Glutamatergic neuron (in vitro differentiated cells): ENCODE measurements at regions not wholly inside any gene's neighbourhood (a gene's known extent, or its start where the extent isn't known, plus 50 kb on each side); places are given as distances from the start of the nearest gene placed in this dataset.

Experiments used
- DNase-seq: peaks from one replicate; pipeline ENCODE4 v3.0.0; 2022
- H3K27ac Mint-ChIP-seq: one replicate; pipeline ENCODE4 v1.8.0; 2020; ENCODE audit warnings: mild to moderate bottlenecking, mixed read lengths, inconsistent platforms; ENCODE audit not compliant: unreplicated experiment
- H3K27me3 Mint-ChIP-seq: one replicate; pipeline ENCODE4 v1.8.0; 2020; ENCODE audit warnings: mild to moderate bottlenecking, moderate library complexity, mixed read lengths, inconsistent platforms; ENCODE audit not compliant: unreplicated experiment
- H3K36me3 Mint-ChIP-seq: one replicate; pipeline ENCODE4 v1.8.0; 2020; ENCODE audit warnings: mild to moderate bottlenecking, mixed read lengths, inconsistent platforms; ENCODE audit not compliant: unreplicated experiment
- H3K4me1 Mint-ChIP-seq: one replicate; pipeline ENCODE4 v1.8.0; 2020; ENCODE audit warnings: mild to moderate bottlenecking, low read depth, mixed read lengths, inconsistent platforms; ENCODE audit not compliant: unreplicated experiment
- H3K4me3 Mint-ChIP-seq: one replicate; pipeline ENCODE4 v1.8.0; 2020; ENCODE audit warnings: mild to moderate bottlenecking, mixed read lengths, inconsistent platforms; ENCODE audit not compliant: unreplicated experiment
- H3K9me3 Mint-ChIP-seq: one replicate; pipeline ENCODE4 v1.8.0; 2020; ENCODE audit warnings: mild to moderate bottlenecking, moderate library complexity, mixed read lengths, inconsistent platforms; ENCODE audit not compliant: unreplicated experiment
- TF ChIP-seq, protein P1 (sequence below): fragments of 200-600 bp; sonication (generic); IDR thresholded peaks from one replicate; pipeline ENCODE4 v1.5.0; 2021; ENCODE audit not compliant: partially characterized antibody, unreplicated experiment

DNA sequence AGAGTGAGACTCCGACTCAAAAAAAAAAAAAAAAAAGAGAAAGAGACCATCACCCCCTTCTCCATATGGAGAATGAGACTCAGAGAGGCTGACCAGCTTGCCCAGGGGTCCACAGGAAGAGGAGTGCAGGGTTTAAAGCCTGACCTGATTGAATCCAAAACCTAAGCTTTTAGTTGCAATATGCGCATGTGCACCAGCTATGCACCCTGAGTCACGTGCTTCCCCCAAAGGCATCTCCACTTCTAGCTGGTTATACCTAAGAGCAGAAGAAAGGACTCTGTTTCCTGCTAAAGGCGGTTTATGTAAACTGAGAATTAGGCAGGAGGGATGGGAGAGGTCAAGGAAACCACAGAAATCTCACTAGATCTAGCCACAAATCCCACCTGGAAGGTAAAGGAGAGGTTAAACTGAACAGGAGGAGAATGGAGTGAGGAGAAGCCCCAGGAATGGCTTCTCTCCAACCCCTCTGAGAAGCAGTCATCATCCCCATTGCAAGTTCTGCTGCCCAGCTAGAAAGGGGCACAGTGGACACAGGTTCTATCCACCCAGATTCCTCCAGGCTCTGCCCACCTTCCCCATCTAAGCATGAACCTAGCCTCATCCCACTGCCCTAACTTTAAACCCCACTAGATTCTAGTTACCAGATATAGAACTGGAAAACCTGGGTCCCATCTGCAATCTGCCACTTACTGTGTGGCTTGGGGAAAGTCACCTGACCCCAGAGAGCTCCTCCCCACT is 171.3 kb downstream of the ACTL7B start:
- no peaks in the 10 kb centered on the region for H3K4me1 Mint-ChIP-seq
- peaks cover 2% of the 10 kb centered on the region for H3K27me3 Mint-ChIP-seq
- H3K36me3 Mint-ChIP-seq, result no peaks in the 10 kb centered on the region
- no peak overlapping the region for H3K27ac Mint-ChIP-seq
- no peak for DNase-seq
- H3K9me3 Mint-ChIP-seq, result peaks cover 3% of the 10 kb centered on the region
- no peak overlapping the region for H3K4me3 Mint-ChIP-seq
- TF ChIP-seq, protein P1, sequence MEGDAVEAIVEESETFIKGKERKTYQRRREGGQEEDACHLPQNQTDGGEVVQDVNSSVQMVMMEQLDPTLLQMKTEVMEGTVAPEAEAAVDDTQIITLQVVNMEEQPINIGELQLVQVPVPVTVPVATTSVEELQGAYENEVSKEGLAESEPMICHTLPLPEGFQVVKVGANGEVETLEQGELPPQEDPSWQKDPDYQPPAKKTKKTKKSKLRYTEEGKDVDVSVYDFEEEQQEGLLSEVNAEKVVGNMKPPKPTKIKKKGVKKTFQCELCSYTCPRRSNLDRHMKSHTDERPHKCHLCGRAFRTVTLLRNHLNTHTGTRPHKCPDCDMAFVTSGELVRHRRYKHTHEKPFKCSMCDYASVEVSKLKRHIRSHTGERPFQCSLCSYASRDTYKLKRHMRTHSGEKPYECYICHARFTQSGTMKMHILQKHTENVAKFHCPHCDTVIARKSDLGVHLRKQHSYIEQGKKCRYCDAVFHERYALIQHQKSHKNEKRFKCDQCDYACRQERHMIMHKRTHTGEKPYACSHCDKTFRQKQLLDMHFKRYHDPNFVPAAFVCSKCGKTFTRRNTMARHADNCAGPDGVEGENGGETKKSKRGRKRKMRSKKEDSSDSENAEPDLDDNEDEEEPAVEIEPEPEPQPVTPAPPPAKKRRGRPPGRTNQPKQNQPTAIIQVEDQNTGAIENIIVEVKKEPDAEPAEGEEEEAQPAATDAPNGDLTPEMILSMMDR, result no peak

DNA sequence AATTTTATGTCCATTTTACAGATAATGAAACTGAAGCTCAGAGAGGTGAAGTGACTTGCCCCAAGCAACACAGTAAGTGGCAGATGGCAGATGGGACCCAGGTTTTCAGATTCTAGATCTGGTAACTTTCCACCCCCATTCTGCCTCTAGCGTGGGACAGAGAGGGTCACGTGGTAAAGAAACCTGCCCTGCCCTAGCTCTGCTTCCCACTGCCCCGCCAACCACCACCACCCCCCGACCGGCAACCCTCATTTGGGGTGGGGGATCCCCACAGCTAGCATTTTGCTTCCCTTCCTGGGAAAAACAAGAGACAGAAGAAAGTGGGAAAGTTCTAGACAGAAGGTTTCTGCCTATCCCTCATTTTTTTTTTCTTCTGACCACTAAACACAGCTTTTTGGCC is 172.5 kb downstream of the ACTL7B start:
- H3K27ac Mint-ChIP-seq, result no peak overlapping the region
- DNase-seq, result no peak
- no peak overlapping the region for H3K4me3 Mint-ChIP-seq
- no peaks in the 10 kb centered on the region for H3K4me1 Mint-ChIP-seq
- H3K27me3 Mint-ChIP-seq, result peaks cover 2% of the 10 kb centered on the region
- peaks cover 1% of the 10 kb centered on the region for H3K9me3 Mint-ChIP-seq
- TF ChIP-seq, protein P1, result no peak
- H3K36me3 Mint-ChIP-seq, result no peaks in the 10 kb centered on the region

DNA sequence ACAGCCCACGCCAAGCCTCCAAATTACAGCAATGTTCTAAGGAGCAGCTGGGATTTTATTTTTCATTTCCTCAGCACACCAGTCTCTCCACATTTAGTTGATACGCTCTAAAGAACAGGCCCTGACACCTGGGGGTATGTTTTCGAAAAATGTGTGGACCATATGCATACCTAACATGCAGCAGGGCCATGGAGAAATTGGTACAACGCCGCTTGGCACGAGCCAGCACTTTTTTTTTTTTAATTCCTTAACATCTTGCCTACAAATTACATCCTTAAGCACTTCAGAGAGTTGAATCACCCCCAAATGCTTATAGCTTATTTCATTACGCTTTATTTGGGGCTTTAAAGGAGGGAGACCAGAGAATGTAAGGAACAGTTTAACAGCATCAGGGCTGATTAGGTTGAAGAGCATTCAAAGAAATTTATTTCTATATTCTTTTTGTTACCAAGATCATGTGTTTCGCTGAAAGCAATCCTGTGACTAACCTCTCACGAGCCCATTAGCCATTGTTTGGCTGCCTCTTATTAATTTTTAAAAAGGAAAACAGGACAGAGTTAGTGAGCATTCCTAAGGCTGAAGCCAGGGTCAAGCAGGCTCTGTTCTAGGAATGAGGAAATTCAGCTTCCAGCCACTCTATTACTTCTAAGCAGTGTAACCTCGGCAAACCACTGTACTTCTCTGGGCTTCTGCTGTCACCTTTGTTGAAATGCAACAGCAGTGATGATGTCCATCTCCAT is 173.8 kb downstream of the ACTL7B start:
- H3K27me3 Mint-ChIP-seq, result peaks cover 2% of the 10 kb centered on the region
- DNase-seq, result no peak
- TF ChIP-seq, protein P1, result no peak
- H3K4me1 Mint-ChIP-seq, result no peaks in the 10 kb centered on the region
- no peak overlapping the region for H3K27ac Mint-ChIP-seq
- no peak overlapping the region for H3K4me3 Mint-ChIP-seq
- peaks cover 1% of the 10 kb centered on the region for H3K9me3 Mint-ChIP-seq
- H3K36me3 Mint-ChIP-seq, result no peaks in the 10 kb centered on the region

DNA sequence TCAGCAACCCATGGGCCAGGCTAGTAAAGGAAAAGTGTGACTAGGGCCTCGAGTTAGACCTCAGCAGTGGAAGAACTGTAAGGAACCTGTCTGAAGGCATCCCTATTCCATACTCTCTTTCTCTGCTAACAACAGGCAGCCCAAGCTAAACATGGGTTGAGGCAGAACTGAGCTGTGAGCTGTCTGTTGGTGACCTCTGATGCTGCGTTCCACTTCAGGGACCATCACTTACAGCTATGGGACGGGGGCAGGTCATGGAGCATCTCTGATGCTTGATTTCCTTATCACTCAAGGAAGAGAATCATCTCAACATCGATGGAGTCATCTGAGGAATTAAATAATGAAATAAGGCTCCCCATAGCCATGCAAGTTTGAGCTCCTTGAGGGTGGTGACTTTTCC is 174.8 kb downstream of the ACTL7B start:
- H3K4me1 Mint-ChIP-seq, result no peaks in the 10 kb centered on the region
- H3K9me3 Mint-ChIP-seq, result no peaks in the 10 kb centered on the region
- H3K27ac Mint-ChIP-seq, result no peak overlapping the region
- no peaks in the 10 kb centered on the region for H3K36me3 Mint-ChIP-seq
- TF ChIP-seq, protein P1, result no peak
- DNase-seq, result no peak
- peaks cover 2% of the 10 kb centered on the region for H3K27me3 Mint-ChIP-seq
- no peak overlapping the region for H3K4me3 Mint-ChIP-seq

DNA sequence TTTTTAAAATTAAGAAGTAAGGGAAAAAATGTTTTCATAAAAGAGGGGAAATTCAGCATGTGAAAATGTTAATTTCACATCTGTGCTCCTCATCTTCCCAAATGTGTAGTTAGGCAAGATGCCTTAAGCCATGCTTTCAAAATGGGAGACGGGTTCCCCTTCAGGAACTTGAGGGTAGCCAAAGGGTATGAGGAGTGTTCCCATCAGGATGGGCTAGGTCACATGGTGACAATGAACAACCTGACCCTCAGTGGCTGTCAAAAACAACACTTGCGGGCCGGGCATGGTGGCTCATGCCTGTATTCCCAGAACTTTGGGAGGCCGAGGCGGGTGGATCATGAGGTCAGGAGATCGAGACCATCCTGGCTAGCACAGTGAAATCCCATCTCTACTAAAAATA is 178.0 kb downstream of the ACTL7B start:
- no peaks in the 10 kb centered on the region for H3K36me3 Mint-ChIP-seq
- H3K27me3 Mint-ChIP-seq, result no peaks in the 10 kb centered on the region
- H3K4me1 Mint-ChIP-seq, result no peaks in the 10 kb centered on the region
- TF ChIP-seq, protein P1, result no peak
- no peak overlapping the region for H3K4me3 Mint-ChIP-seq
- H3K9me3 Mint-ChIP-seq, result no peaks in the 10 kb centered on the region
- no peak for DNase-seq
- H3K27ac Mint-ChIP-seq, result no peak overlapping the region
